ENCODE measurements at regions not wholly inside any gene's neighbourhood (a gene's known extent, or its start where the extent isn't known, plus 50 kb on each side); places are given as distances from the start of the nearest gene placed in this dataset.

- no peak for DNase-seq (ENCODE audit: low read depth in 4 of 6, low spot score in 6 of 6)
- 81% methylated on average over 4 of the region's 5 CpGs for WGBS (ENCODE audit: insufficient coverage)
- H3K9me3 ChIP-seq (ENCODE audit: control insufficient read depth, insufficient read depth, low read length): no peaks in the 10 kb centered on the region
- no peak overlapping the region for H3K27ac ChIP-seq (ENCODE audit: low read depth, low read length)
- H3K27me3 ChIP-seq (ENCODE audit: control insufficient read depth, insufficient read depth, low read length): no peaks in the 10 kb centered on the region
- peaks cover 5% of the 10 kb centered on the region for H3K36me3 ChIP-seq (ENCODE audit: control insufficient read depth, insufficient read depth, low read length)
- H3K4me3 ChIP-seq (ENCODE audit: low read depth, low read length): no peak overlapping the region
- H3K4me1 ChIP-seq (ENCODE audit: control insufficient read depth, insufficient read depth, low read length): peaks cover 3% of the 10 kb centered on the region
Observed at GRCh38 chr7:130875901-130876300, 141.9 kb upstream of the KLF14 start.

GRCh38 chr7:130877236-130877990 lies 143.4 kb upstream of the KLF14 start:
- no peaks in the 10 kb centered on the region for H3K9me3 ChIP-seq (ENCODE audit: control insufficient read depth, insufficient read depth, low read length)
- no peaks in the 10 kb centered on the region for H3K27me3 ChIP-seq (ENCODE audit: control insufficient read depth, insufficient read depth, low read length)
- peaks cover 2% of the 10 kb centered on the region for H3K36me3 ChIP-seq (ENCODE audit: control insufficient read depth, insufficient read depth, low read length)
- WGBS (ENCODE audit: insufficient coverage): 65% methylated on average over 6 of the region's 10 CpGs
- H3K27ac ChIP-seq (ENCODE audit: low read depth, low read length): no peak overlapping the region
- DNase-seq (ENCODE audit: low read depth in 4 of 6, low spot score in 6 of 6): peak in 1 of 6 donors; percentile 45
- peaks cover 3% of the 10 kb centered on the region for H3K4me1 ChIP-seq (ENCODE audit: control insufficient read depth, insufficient read depth, low read length)
- no peak overlapping the region for H3K4me3 ChIP-seq (ENCODE audit: low read depth, low read length)

DNA sequence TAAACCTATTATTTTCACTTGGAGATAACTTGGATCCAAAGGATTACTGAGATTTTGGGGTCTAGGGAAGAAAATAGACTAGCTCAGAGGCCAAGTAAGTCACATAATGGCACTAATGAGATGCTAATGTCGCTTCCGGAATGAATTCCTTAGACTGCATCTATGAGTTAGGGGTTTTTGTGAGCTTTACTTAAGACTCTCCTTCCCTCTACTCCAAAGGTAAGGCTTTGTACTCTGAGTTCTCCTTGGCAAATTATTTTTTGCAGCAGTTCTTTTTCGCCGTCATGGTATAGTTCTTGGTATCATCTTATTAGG lies 143.9 kb upstream of the KLF14 start:
- Histone ChIP-seq H3K4me3 (ENCODE audit: low read depth, low read length) (no peak overlapping the region), H3K9me3 (ENCODE audit: control insufficient read depth, insufficient read depth, low read length) (no peaks in the 10 kb centered on the region), H3K27me3 (ENCODE audit: control insufficient read depth, insufficient read depth, low read length) (no peaks in the 10 kb centered on the region), H3K36me3 (ENCODE audit: control insufficient read depth, insufficient read depth, low read length) (no peaks in the 10 kb centered on the region), H3K4me1 (ENCODE audit: control insufficient read depth, insufficient read depth, low read length) (peaks cover 3% of the 10 kb centered on the region), H3K27ac (ENCODE audit: low read depth, low read length) (no peak overlapping the region)
- no CpG with 5 or more reads among the region's 4 CpGs for WGBS (ENCODE audit: insufficient coverage)
- DNase-seq (ENCODE audit: low read depth in 4 of 6, low spot score in 6 of 6): no peak

GRCh38 chr7:130878785-130879184 lies 144.8 kb upstream of the KLF14 start:
- Histone ChIP-seq H3K9me3 (ENCODE audit: control insufficient read depth, insufficient read depth, low read length) (no peaks in the 10 kb centered on the region), H3K27me3 (ENCODE audit: control insufficient read depth, insufficient read depth, low read length) (no peaks in the 10 kb centered on the region), H3K4me1 (ENCODE audit: control insufficient read depth, insufficient read depth, low read length) (peaks cover 3% of the 10 kb centered on the region), H3K4me3 (ENCODE audit: low read depth, low read length) (no peak overlapping the region), H3K36me3 (ENCODE audit: control insufficient read depth, insufficient read depth, low read length) (no peaks in the 10 kb centered on the region), H3K27ac (ENCODE audit: low read depth, low read length) (no peak overlapping the region)
- WGBS (ENCODE audit: insufficient coverage): no CpG with 5 or more reads among the region's 2 CpGs
- DNase-seq (ENCODE audit: low read depth in 4 of 6, low spot score in 6 of 6): no peak

GRCh38 chr7:130879191-130879590 lies 145.2 kb upstream of the KLF14 start:
- no peak for DNase-seq (ENCODE audit: low read depth in 4 of 6, low spot score in 6 of 6)
- H3K4me3 ChIP-seq (ENCODE audit: low read depth, low read length): no peak overlapping the region
- H3K36me3 ChIP-seq (ENCODE audit: control insufficient read depth, insufficient read depth, low read length): no peaks in the 10 kb centered on the region
- 22% methylated on average over 1 of the region's 2 CpGs for WGBS (ENCODE audit: insufficient coverage)
- no peaks in the 10 kb centered on the region for H3K27me3 ChIP-seq (ENCODE audit: control insufficient read depth, insufficient read depth, low read length)
- peaks cover 3% of the 10 kb centered on the region for H3K4me1 ChIP-seq (ENCODE audit: control insufficient read depth, insufficient read depth, low read length)
- no peak overlapping the region for H3K27ac ChIP-seq (ENCODE audit: low read depth, low read length)
- no peaks in the 10 kb centered on the region for H3K9me3 ChIP-seq (ENCODE audit: control insufficient read depth, insufficient read depth, low read length)

DNA sequence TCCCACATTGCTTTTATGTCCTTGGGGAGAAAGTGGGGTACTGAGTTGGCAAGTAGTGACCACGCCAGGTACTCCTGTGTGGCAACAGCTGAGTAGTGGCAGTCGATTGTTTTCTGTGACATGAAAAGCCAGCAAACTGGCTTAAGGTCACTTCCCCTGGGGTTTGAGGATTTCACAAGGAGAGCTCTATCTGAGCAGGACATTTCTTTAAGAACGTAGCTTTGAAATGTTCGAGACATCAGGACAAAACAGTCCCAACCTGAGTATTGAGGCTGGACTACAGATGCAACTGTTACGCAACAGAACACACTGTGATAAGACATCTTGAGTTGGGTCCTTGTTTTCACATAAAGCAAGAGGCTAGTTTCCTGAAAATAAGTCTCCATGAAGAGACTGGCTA lies 146.7 kb upstream of the KLF14 start:
- Histone ChIP-seq H3K4me1 (ENCODE audit: control insufficient read depth, insufficient read depth, low read length) (peaks cover 10% of the 10 kb centered on the region), H3K9me3 (ENCODE audit: control insufficient read depth, insufficient read depth, low read length) (no peaks in the 10 kb centered on the region), H3K36me3 (ENCODE audit: control insufficient read depth, insufficient read depth, low read length) (no peaks in the 10 kb centered on the region), H3K27me3 (ENCODE audit: control insufficient read depth, insufficient read depth, low read length) (no peaks in the 10 kb centered on the region), H3K27ac (ENCODE audit: low read depth, low read length) (no peak overlapping the region), H3K4me3 (ENCODE audit: low read depth, low read length) (no peak overlapping the region)
- no peak for DNase-seq (ENCODE audit: low read depth in 4 of 6, low spot score in 6 of 6)
- 82% methylated on average over 5 of the region's 5 CpGs for WGBS (ENCODE audit: insufficient coverage)

- Histone ChIP-seq H3K27me3 (ENCODE audit: control insufficient read depth, insufficient read depth, low read length) (no peaks in the 10 kb centered on the region), H3K9me3 (ENCODE audit: control insufficient read depth, insufficient read depth, low read length) (no peaks in the 10 kb centered on the region), H3K27ac (ENCODE audit: low read depth, low read length) (peak overlapping the region; percentile 29), H3K4me1 (ENCODE audit: control insufficient read depth, insufficient read depth, low read length) (peaks cover 12% of the 10 kb centered on the region), H3K36me3 (ENCODE audit: control insufficient read depth, insufficient read depth, low read length) (peaks cover under 1% of the 10 kb centered on the region), H3K4me3 (ENCODE audit: low read depth, low read length) (no peak overlapping the region)
- 43% methylated on average over 1 of the region's 3 CpGs for WGBS (ENCODE audit: insufficient coverage)
- DNase-seq (ENCODE audit: low read depth in 4 of 6, low spot score in 6 of 6): peak in 1 of 6 donors; percentile 56
Observed at GRCh38 chr7:130881091-130881798, 147.2 kb upstream of the KLF14 start.

GRCh38 chr7:130881799-130882141 lies 147.8 kb upstream of the KLF14 start:
- H3K27ac ChIP-seq (ENCODE audit: low read depth, low read length): no peak overlapping the region

GRCh38 chr7:130882396-130882795 lies 148.4 kb upstream of the KLF14 start:
- no peak for DNase-seq (ENCODE audit: low read depth in 4 of 6, low spot score in 6 of 6)
- Histone ChIP-seq H3K4me3 (ENCODE audit: low read depth, low read length) (no peak overlapping the region), H3K36me3 (ENCODE audit: control insufficient read depth, insufficient read depth, low read length) (peaks cover 3% of the 10 kb centered on the region), H3K27me3 (ENCODE audit: control insufficient read depth, insufficient read depth, low read length) (no peaks in the 10 kb centered on the region), H3K4me1 (ENCODE audit: control insufficient read depth, insufficient read depth, low read length) (peaks cover 12% of the 10 kb centered on the region), H3K27ac (ENCODE audit: low read depth, low read length) (no peak overlapping the region), H3K9me3 (ENCODE audit: control insufficient read depth, insufficient read depth, low read length) (no peaks in the 10 kb centered on the region)
- WGBS (ENCODE audit: insufficient coverage): 100% methylated on average over 1 of the region's 2 CpGs

More at GRCh38 chr7:130881799-130882141, 147.8 kb upstream of the KLF14 start:
- Histone ChIP-seq H3K9me3 (ENCODE audit: control insufficient read depth, insufficient read depth, low read length) (no peaks in the 10 kb centered on the region), H3K4me3 (ENCODE audit: low read depth, low read length) (no peak overlapping the region), H3K36me3 (ENCODE audit: control insufficient read depth, insufficient read depth, low read length) (peaks cover 3% of the 10 kb centered on the region), H3K27me3 (ENCODE audit: control insufficient read depth, insufficient read depth, low read length) (no peaks in the 10 kb centered on the region), H3K4me1 (ENCODE audit: control insufficient read depth, insufficient read depth, low read length) (peaks cover 12% of the 10 kb centered on the region)
- 76% methylated on average over 5 of the region's 5 CpGs for WGBS (ENCODE audit: insufficient coverage)
- DNase-seq (ENCODE audit: low read depth in 4 of 6, low spot score in 6 of 6): no peak

- H3K9me3 ChIP-seq (ENCODE audit: control insufficient read depth, insufficient read depth, low read length): no peaks in the 10 kb centered on the region
- H3K27ac ChIP-seq (ENCODE audit: low read depth, low read length): no peak overlapping the region
- no peaks in the 10 kb centered on the region for H3K27me3 ChIP-seq (ENCODE audit: control insufficient read depth, insufficient read depth, low read length)
- H3K36me3 ChIP-seq (ENCODE audit: control insufficient read depth, insufficient read depth, low read length): peaks cover 3% of the 10 kb centered on the region
- no peak for DNase-seq (ENCODE audit: low read depth in 4 of 6, low spot score in 6 of 6)
- H3K4me3 ChIP-seq (ENCODE audit: low read depth, low read length): no peak overlapping the region
- WGBS (ENCODE audit: insufficient coverage): no CpG with 5 or more reads among the region's 6 CpGs
- peaks cover 12% of the 10 kb centered on the region for H3K4me1 ChIP-seq (ENCODE audit: control insufficient read depth, insufficient read depth, low read length)
Observed at GRCh38 chr7:130883928-130884327, 149.9 kb upstream of the KLF14 start.

Measured in spinal cord (tissue), 9 donors.